ENCODE measurements at regions not wholly inside any gene's neighbourhood (a gene's known extent, or its start where the extent isn't known, plus 50 kb on each side); places are given as distances from the start of the nearest gene placed in this dataset.

- Histone ChIP-seq H3K14ac (ENCODE audit: insufficient read length) (no peak overlapping the region), H2BK20ac (ENCODE audit: low read length) (no peak overlapping the region), H3K18ac (ENCODE audit: extremely low read depth, low read length) (0 out of 2 replicates have a peak overlapping the region, but pooled peaks have one; percentile 7), H4K91ac (replicated peaks; ENCODE audit: insufficient read length, low read length) (no peak overlapping the region), H2BK120ac (replicated peaks; ENCODE audit: low read depth, low read length) (no peak overlapping the region), H4K20me1 (replicated peaks in 1 of 2; ENCODE audit: control insufficient read depth in 1 of 2, insufficient read depth in 2 of 2, low read length in 2 of 2) (no peaks in the 10 kb centered on the region), H3K9me3 (ENCODE audit: insufficient read depth in 2 of 2, low read depth in 1 of 2, low read length in 1 of 2) (no peaks in the 10 kb centered on the region), H3K56ac (replicated peaks; ENCODE audit: insufficient read length, low read depth, low read length) (no peak overlapping the region), H3K27ac (ENCODE audit: low read depth, low read length) (no peak overlapping the region), H3K23ac (ENCODE audit: insufficient read length) (no peak overlapping the region), H2AK5ac (ENCODE audit: low read depth, low read length) (no peak overlapping the region), H4K8ac (ENCODE audit: extremely low read depth, insufficient read depth, low read length) (no peak overlapping the region), H2AFZ (ENCODE audit: low read length) (peak overlapping the region; percentile 57; the same call in 1 of the 2 replicates), H3K23me2 (ENCODE audit: low read depth, low read length) (no peaks in the 10 kb centered on the region), H3K27me3 (replicated peaks in 1 of 4; ENCODE audit: control insufficient read depth in 3 of 4, extremely low read depth in 1 of 4, insufficient read depth in 3 of 4, low read length in 3 of 4) (no peaks in the 10 kb centered on the region), H3K4me1 (replicated peaks in 1 of 4; ENCODE audit: control insufficient read depth in 3 of 4, insufficient read depth in 4 of 4, low read length in 3 of 4) (no peaks in the 10 kb centered on the region), H3K36me3 (ENCODE audit: control insufficient read depth in 2 of 4, insufficient read depth in 4 of 4, low read length in 3 of 4) (no peaks in the 10 kb centered on the region), H3K9ac (replicated peaks in 1 of 4; ENCODE audit: extremely low read depth in 1 of 4, low read depth in 3 of 4, low read length in 3 of 4) (no peak overlapping the region), H2BK5ac (ENCODE audit: low read depth, low read length) (no peak overlapping the region), H3K79me1 (ENCODE audit: low read depth, low read length) (no peaks in the 10 kb centered on the region), H3K4ac (replicated peaks; ENCODE audit: insufficient read length, low read depth, low read length) (no peak overlapping the region), H4K5ac (ENCODE audit: insufficient read length, low read depth, low read length) (no peak overlapping the region), H2BK12ac (ENCODE audit: low read depth, low read length) (peak overlapping the region; percentile 60; the same call in 1 of the 2 replicates), H3K4me3 (ENCODE audit: extremely low read depth in 1 of 4, insufficient read depth in 2 of 4, low read depth in 3 of 4, low read length in 4 of 4) (no peak overlapping the region), H3K79me2 (ENCODE audit: control insufficient read depth in 1 of 2, insufficient read depth in 2 of 2, low read length in 2 of 2) (no peaks in the 10 kb centered on the region), H2BK15ac (ENCODE audit: low read length) (no peak overlapping the region), H3K4me2 (ENCODE audit: insufficient read depth in 1 of 2, low read depth in 2 of 2, low read length in 2 of 2) (no peak overlapping the region)
- DNase-seq (ENCODE audit: low read depth in 1 of 2, low spot score in 2 of 2) (no peak), FAIRE-seq (no peak)
- CTCF ChIA-PET (ENCODE audit: partially characterized antibody), result no interaction called here
- WGBS, 2 experiments (ENCODE audit: extremely low coverage in 1 of 2, insufficient coverage in 1 of 2, insufficient read length in 1 of 2, insufficient replicate concordance in 2 of 2, low coverage in 1 of 2, low lambda C conversion rate in 2 of 2, missing lambda C conversion rate in 1 of 2), result 92% methylated on average over 8 of the region's 8 CpGs; no CpG with 5 or more reads in 1 of the 2 experiments
- POLR2A ChIA-PET (ENCODE audit: partially characterized antibody), result interaction anchor here (1.0 kb wide), 1 partner anchor 131 kb away, joined by 3 read pairs; no protein-coding TSS in a partner anchor
- TF ChIP-seq RAD21 (IDR thresholded peaks at IDR 0.05 in 1 of 2, conservative IDR thresholded peaks at IDR 0.05 in 1 of 2; ENCODE audit: low read depth in 2 of 2, low read length in 2 of 2) (no peak), SAP30 (IDR thresholded peaks at IDR 0.05; ENCODE audit: insufficient read depth, insufficient replicate concordance, low read length) (no peak), KDM4A (IDR thresholded peaks at IDR 0.05; ENCODE audit: low read depth, low read length, severe bottlenecking) (no peak), SRF (IDR thresholded peaks at IDR 0.05; ENCODE audit: low read depth, low read length) (no peak), POLR2A (IDR thresholded peaks at IDR 0.05; ENCODE audit: control extremely low read depth in 1 of 2, low read depth in 2 of 2, low read length in 2 of 2) (no peak), BCL11A (IDR thresholded peaks at IDR 0.05; ENCODE audit: low read depth in 2 of 2, low read length in 2 of 2) (no peak), BRCA1 (IDR thresholded peaks at IDR 0.05; ENCODE audit: low read depth, low read length) (no peak), SIRT6 (IDR thresholded peaks at IDR 0.05; ENCODE audit: low read length) (no peak), SIN3A (conservative IDR thresholded peaks at IDR 0.05 in 1 of 2, IDR thresholded peaks at IDR 0.05 in 1 of 2; ENCODE audit: low read depth in 1 of 2, low read length in 2 of 2) (no peak), CBX5 (IDR thresholded peaks at IDR 0.05; ENCODE audit: low read depth, low read length) (no peak), CBX8 (IDR thresholded peaks at IDR 0.05; ENCODE audit: borderline replicate concordance, low read depth, low read length) (no peak), SP2 (IDR thresholded peaks at IDR 0.05; ENCODE audit: low read length) (no peak), SIX5 (IDR thresholded peaks at IDR 0.05; ENCODE audit: low read depth, low read length) (no peak), EGR1 (IDR thresholded peaks at IDR 0.05; ENCODE audit: borderline replicate concordance, low read depth, low read length) (no peak), CTBP2 (IDR thresholded peaks at IDR 0.05; ENCODE audit: borderline replicate concordance, insufficient read depth, insufficient read length, low read length) (no peak)
Measured at GRCh38 chr6:149166747-149167146, 150.8 kb upstream of the TAB2 start.

Measured in H1 (cell line).